Neural cell (in vitro differentiated cells): ENCODE measurements at regions not wholly inside any gene's neighbourhood (a gene's known extent, or its start where the extent isn't known, plus 50 kb on each side); places are given as distances from the start of the nearest gene placed in this dataset.

Experiments used
- CTCF ChIP-seq: fragments of 450-650 bp; IDR thresholded peaks from 2 replicates; pipeline ENCODE4 v1.5.1; 2014; ENCODE audit warnings: antibody characterized with exemption, mild to moderate bottlenecking, moderate library complexity; ENCODE audit not compliant: poor library complexity, severe bottlenecking
- MXI1 ChIP-seq: fragments of 450-650 bp; conservative IDR thresholded peaks from 2 replicates; pipeline ENCODE4 v1.6.1; 2014; ENCODE audit warnings: antibody characterized with exemption, mild to moderate bottlenecking; ENCODE audit not compliant: poor library complexity, severe bottlenecking
- REST ChIP-seq: IDR thresholded peaks from 2 replicates; pipeline ENCODE4 v1.6.1; 2012; ENCODE audit warnings: borderline replicate concordance

GRCh38 chr1:58361134-58361533 is 185.4 kb downstream of the OMA1 start:
- TF ChIP-seq CTCF (no peak), MXI1 (no peak), REST (no peak)
